ENCODE measurements at regions not wholly inside any gene's neighbourhood (a gene's known extent, or its start where the extent isn't known, plus 50 kb on each side); places are given as distances from the start of the nearest gene placed in this dataset.

DNA sequence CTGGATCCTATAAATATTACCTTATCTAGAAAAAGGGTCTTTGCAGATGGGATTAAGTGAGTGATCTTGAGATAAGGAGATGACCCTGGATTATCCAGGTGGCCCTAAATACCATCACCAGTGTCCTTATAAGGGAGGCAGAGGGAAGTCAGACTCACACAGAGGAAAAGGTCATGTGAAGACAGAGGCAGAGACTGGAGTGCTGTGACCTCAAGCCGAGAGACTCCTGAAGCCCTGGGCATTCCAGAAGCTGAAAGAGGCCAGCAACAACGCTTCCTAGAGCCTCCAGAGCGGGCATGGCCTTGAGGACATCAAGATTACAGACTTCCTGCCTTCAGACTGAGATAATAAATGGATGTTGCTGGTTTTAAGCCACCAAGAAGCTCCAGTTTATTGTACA, 118.8 kb downstream of the ATPSCKMT start:
- no peak overlapping the region for H3K4me3 ChIP-seq (ENCODE audit: extremely low read depth, insufficient read depth, low read length, poor library complexity, severe bottlenecking)
- 65 to 82% methylated on average over 2 to 3 of the region's 3 CpGs for WGBS, 2 experiments (ENCODE audit: insufficient coverage in 2 of 2)
- no peak overlapping the region for H3K27ac ChIP-seq (ENCODE audit: low read depth, low read length, severe bottlenecking)
- H3K9me3 ChIP-seq (ENCODE audit: control insufficient read depth, low read length) = no peaks in the 10 kb centered on the region
- H3K36me3 ChIP-seq (ENCODE audit: control insufficient read depth, insufficient read depth, low read length) = no peaks in the 10 kb centered on the region
- H3K4me1 ChIP-seq (ENCODE audit: control insufficient read depth, insufficient read depth, low read length, poor library complexity, severe bottlenecking) = no peaks in the 10 kb centered on the region

DNA sequence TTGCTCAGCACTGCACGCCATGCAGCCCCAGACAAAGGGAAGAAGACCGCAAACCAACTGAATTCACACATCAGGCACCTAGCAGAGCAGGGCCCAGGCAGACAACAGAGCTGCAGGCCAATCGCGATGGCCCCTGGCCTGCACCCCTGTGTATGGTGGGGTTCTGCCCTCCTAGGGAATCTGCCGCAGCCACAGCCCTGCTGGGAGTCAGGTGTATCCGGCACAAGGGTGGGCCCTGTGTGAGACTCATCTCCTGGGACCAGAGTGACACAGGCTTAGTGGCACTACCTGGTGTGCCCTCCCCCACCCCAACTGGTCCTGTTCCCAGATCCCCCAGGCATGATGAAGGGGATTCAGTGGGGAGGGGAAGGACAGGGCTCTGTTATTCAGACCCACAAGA, 122.8 kb downstream of the ATPSCKMT start:
- WGBS, 2 experiments (ENCODE audit: insufficient coverage in 2 of 2) = 92 to 94% methylated on average over 5 to 6 of the region's 6 CpGs
- Histone ChIP-seq H3K27ac (ENCODE audit: low read depth, low read length, severe bottlenecking) (no peak overlapping the region), H3K36me3 (ENCODE audit: control insufficient read depth, insufficient read depth, low read length) (no peaks in the 10 kb centered on the region), H3K9me3 (ENCODE audit: control insufficient read depth, low read length) (no peaks in the 10 kb centered on the region), H3K4me3 (ENCODE audit: extremely low read depth, insufficient read depth, low read length, poor library complexity, severe bottlenecking) (no peak overlapping the region), H3K4me1 (ENCODE audit: control insufficient read depth, insufficient read depth, low read length, poor library complexity, severe bottlenecking) (no peaks in the 10 kb centered on the region)

DNA sequence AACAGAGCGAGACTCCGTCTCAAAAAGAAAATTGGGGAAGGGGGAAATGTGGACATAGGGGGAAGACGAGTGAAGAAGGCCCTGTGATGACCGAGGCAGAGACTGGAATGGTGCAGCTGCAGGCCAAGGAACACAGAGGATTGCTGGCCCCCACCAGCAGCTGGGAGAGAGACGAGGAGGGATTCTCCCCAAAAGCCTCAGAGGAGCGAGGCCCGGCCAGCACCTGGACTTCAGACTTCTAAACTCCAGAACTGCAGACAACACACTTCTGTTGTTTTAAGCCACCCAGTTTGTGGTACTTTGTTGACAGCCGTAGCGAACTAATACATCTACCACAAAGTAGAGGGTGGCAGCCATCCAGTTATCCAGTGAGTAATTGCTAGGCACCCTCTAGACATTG, 124.6 kb downstream of the ATPSCKMT start:
- WGBS, 2 experiments (ENCODE audit: insufficient coverage in 2 of 2) = 87 to 92% methylated on average over 7 to 8 of the region's 9 CpGs
- Histone ChIP-seq H3K27ac (ENCODE audit: low read depth, low read length, severe bottlenecking) (no peak overlapping the region), H3K4me1 (ENCODE audit: control insufficient read depth, insufficient read depth, low read length, poor library complexity, severe bottlenecking) (no peaks in the 10 kb centered on the region), H3K9me3 (ENCODE audit: control insufficient read depth, low read length) (no peaks in the 10 kb centered on the region), H3K4me3 (ENCODE audit: extremely low read depth, insufficient read depth, low read length, poor library complexity, severe bottlenecking) (no peak overlapping the region), H3K36me3 (ENCODE audit: control insufficient read depth, insufficient read depth, low read length) (no peaks in the 10 kb centered on the region)

DNA sequence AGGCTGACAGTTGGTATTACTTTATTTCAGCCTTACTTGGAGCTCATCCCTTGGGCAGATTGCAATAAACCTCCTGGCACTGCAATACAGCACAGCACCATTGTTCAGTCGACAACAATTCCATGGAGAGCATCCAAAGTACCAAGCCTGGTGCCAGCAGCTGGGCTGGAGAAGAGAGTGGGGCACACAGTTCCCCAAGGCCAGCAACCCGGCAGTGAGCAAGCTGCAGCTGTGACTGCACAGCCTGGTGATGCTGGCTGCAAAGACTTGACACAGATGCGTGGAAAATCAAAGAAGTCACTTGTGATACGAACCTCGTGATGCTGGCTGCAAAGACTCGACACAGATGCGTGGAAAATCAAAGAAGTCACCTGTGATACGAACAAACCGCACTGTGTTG, 125.4 kb downstream of the ATPSCKMT start:
- Histone ChIP-seq H3K4me1 (ENCODE audit: control insufficient read depth, insufficient read depth, low read length, poor library complexity, severe bottlenecking) (no peaks in the 10 kb centered on the region), H3K27ac (ENCODE audit: low read depth, low read length, severe bottlenecking) (no peak overlapping the region), H3K36me3 (ENCODE audit: control insufficient read depth, insufficient read depth, low read length) (no peaks in the 10 kb centered on the region), H3K9me3 (ENCODE audit: control insufficient read depth, low read length) (no peaks in the 10 kb centered on the region), H3K4me3 (ENCODE audit: extremely low read depth, insufficient read depth, low read length, poor library complexity, severe bottlenecking) (no peak overlapping the region)
- 92 to 95% methylated on average over 9 of the region's 9 CpGs for WGBS, 2 experiments (ENCODE audit: insufficient coverage in 2 of 2)

DNA sequence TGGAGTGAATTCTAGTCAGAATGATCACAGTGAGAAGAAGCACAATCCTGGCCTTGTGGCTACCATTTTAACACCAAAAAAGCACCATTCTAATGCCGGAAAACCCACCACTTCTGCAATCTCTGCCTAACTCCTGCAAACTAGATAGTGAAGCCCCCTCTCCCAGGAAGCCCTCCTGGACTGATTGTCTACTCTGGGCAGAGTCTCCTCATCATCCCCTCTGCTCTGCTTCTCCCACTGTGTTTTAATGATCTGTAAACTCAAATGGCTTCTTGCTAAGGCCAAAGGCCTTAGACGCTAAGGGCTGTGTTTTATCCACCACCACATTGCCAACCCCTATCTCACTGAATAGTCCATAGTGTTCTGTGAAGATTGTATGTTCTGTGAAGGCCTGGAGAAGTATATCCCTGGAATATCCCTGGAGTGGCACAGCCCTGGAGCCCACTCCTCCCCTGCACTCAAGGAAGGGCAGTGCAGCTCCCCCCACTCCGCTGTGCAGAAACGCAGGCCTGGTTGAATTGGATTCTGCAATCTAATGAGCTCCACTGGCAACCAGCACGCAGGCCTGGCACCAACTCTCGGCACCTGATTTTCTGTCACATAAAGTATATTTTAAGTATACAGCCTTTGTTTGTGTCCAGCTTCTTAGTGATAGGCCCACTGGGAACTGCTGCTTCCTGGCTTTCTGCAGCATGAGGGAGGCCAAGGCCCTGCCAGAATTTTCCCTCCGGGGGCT, 126.3 kb downstream of the ATPSCKMT start:
- WGBS, 2 experiments (ENCODE audit: insufficient coverage in 2 of 2) = 83 to 92% methylated on average over 1 of the region's 7 CpGs
- no peaks in the 10 kb centered on the region for H3K4me1 ChIP-seq (ENCODE audit: control insufficient read depth, insufficient read depth, low read length, poor library complexity, severe bottlenecking)
- H3K9me3 ChIP-seq (ENCODE audit: control insufficient read depth, low read length) = no peaks in the 10 kb centered on the region
- no peak overlapping the region for H3K4me3 ChIP-seq (ENCODE audit: extremely low read depth, insufficient read depth, low read length, poor library complexity, severe bottlenecking)
- H3K36me3 ChIP-seq (ENCODE audit: control insufficient read depth, insufficient read depth, low read length) = no peaks in the 10 kb centered on the region
- H3K27ac ChIP-seq (ENCODE audit: low read depth, low read length, severe bottlenecking) = no peak overlapping the region

DNA sequence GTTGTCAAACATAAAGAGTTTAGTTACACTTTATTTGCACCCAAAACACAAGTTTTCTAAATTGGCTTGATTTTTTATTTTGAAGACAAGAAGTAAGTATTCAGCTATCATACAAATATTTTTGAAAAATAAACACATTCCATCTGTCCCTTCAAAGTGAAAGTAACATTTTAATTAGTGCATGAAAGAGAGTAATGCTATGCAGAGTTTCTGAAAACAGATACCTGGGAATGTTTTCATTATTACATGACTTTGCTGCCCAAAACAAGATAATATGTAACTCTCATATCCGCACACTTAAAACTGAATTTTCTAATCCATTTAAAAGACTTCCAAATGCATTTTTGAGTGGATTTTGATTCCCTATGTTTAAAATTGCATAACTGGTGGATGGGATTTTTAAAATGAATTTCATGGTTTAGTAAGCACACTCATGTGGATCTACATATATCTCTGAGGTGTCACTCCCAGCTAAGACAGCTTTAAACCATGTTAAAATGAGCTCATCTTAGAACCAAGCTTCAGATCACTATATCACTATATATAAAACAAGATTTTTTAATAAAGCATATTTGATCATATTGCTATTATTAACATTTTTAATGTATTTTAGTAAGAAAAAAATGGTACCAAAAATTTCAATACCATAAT, 127.5 kb downstream of the ATPSCKMT start:
- no peaks in the 10 kb centered on the region for H3K9me3 ChIP-seq (ENCODE audit: control insufficient read depth, low read length)
- H3K4me1 ChIP-seq (ENCODE audit: control insufficient read depth, insufficient read depth, low read length, poor library complexity, severe bottlenecking) = no peaks in the 10 kb centered on the region
- no peaks in the 10 kb centered on the region for H3K36me3 ChIP-seq (ENCODE audit: control insufficient read depth, insufficient read depth, low read length)
- no peak overlapping the region for H3K4me3 ChIP-seq (ENCODE audit: extremely low read depth, insufficient read depth, low read length, poor library complexity, severe bottlenecking)
- H3K27ac ChIP-seq (ENCODE audit: low read depth, low read length, severe bottlenecking) = no peak overlapping the region
- no CpG with 5 or more reads among the region's 1 CpG for WGBS, 2 experiments (ENCODE audit: insufficient coverage in 2 of 2)

DNA sequence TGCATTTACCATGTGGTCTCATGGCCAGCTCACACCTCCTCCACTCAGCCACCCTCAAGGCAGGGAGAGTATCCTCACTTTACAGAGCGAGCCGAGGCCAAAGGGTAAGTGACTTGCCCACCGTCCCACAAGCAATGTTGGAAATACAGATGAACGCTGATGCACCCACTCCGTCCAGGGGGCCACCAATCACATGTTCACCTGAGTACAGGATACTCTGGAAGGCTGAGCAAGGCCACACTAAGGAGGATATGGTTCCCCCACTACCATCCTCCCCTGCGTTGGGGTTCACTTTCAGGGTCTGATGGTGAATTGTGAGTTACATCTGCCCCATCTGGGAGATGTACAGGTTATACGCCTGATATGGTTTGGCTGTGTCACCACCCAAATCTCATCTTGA, 128.8 kb downstream of the ATPSCKMT start:
- WGBS, 2 experiments (ENCODE audit: insufficient coverage in 2 of 2) = 90 to 93% methylated on average over 2 to 5 of the region's 7 CpGs
- H3K4me1 ChIP-seq (ENCODE audit: control insufficient read depth, insufficient read depth, low read length, poor library complexity, severe bottlenecking) = no peaks in the 10 kb centered on the region
- H3K27ac ChIP-seq (ENCODE audit: low read depth, low read length, severe bottlenecking) = no peak overlapping the region
- no peak overlapping the region for H3K4me3 ChIP-seq (ENCODE audit: extremely low read depth, insufficient read depth, low read length, poor library complexity, severe bottlenecking)
- no peaks in the 10 kb centered on the region for H3K36me3 ChIP-seq (ENCODE audit: control insufficient read depth, insufficient read depth, low read length)
- no peaks in the 10 kb centered on the region for H3K9me3 ChIP-seq (ENCODE audit: control insufficient read depth, low read length)

DNA sequence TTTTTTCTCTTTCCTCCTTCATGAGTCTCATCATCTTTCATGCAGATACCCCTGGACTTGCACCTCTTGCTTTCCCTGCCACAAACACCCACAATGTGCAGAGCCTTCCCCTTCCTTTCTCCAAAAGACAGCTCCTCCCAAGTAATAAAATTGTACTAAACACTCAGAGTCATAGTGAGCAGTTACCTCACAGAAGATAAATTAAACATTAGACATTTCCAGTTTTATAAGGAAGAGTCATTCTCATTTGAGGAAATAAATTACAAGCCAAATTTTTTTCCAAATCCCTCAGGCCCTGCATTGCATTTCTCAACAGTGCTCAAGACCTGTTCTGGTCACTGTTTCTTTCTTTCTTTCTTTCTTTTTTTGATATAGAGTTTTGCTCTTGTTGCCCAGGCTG, 131.5 kb downstream of the ATPSCKMT start:
- Histone ChIP-seq H3K36me3 (ENCODE audit: control insufficient read depth, insufficient read depth, low read length) (no peaks in the 10 kb centered on the region), H3K27ac (ENCODE audit: low read depth, low read length, severe bottlenecking) (no peak overlapping the region), H3K4me1 (ENCODE audit: control insufficient read depth, insufficient read depth, low read length, poor library complexity, severe bottlenecking) (no peaks in the 10 kb centered on the region), H3K9me3 (ENCODE audit: control insufficient read depth, low read length) (no peaks in the 10 kb centered on the region), H3K4me3 (ENCODE audit: extremely low read depth, insufficient read depth, low read length, poor library complexity, severe bottlenecking) (no peak overlapping the region)

DNA sequence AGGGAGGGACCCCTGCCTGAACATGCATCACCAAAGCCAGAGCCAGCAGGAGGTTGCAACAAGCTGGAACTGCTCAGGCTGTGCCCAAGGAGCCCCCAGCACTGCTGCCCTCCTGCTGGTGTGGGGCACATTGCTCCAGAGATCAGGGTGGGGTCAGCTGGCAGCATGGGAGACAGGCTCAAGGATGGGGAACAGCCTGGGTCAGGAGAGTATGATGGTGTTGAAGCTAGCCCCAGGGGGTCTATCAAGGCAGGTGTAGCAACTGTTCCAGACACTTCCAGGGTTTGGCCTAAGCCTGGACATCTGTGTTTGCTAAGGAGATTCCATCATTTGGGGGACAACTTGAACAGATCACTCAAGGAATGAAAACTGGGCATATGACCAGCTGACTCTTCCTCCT, 133.1 kb downstream of the ATPSCKMT start:
- no peak overlapping the region for H3K4me3 ChIP-seq (ENCODE audit: extremely low read depth, insufficient read depth, low read length, poor library complexity, severe bottlenecking)
- H3K27ac ChIP-seq (ENCODE audit: low read depth, low read length, severe bottlenecking) = no peak overlapping the region
- no peaks in the 10 kb centered on the region for H3K36me3 ChIP-seq (ENCODE audit: control insufficient read depth, insufficient read depth, low read length)
- no peaks in the 10 kb centered on the region for H3K9me3 ChIP-seq (ENCODE audit: control insufficient read depth, low read length)
- no peaks in the 10 kb centered on the region for H3K4me1 ChIP-seq (ENCODE audit: control insufficient read depth, insufficient read depth, low read length, poor library complexity, severe bottlenecking)

DNA sequence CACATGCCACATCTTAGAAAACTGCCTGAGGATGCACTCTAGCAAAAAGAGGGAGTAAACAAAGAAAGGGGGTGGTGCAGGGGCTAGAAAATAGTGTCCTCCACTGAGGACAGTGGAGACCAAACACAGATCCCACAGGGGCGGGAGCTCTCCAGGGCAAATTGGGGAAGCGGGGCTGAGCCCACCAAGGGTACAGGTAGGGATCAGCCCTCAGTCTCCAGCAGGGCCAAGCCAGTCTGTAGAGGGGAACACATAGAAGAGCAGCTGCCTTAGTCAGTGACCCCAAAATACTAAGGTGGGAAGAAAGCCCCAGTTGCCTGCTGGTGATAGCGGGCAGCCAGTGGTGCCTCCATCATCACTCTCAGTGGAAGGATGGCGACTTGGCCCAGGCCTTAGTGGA, 134.0 kb downstream of the ATPSCKMT start:
- Histone ChIP-seq H3K9me3 (ENCODE audit: control insufficient read depth, low read length) (no peaks in the 10 kb centered on the region), H3K4me3 (ENCODE audit: extremely low read depth, insufficient read depth, low read length, poor library complexity, severe bottlenecking) (no peak overlapping the region), H3K27ac (ENCODE audit: low read depth, low read length, severe bottlenecking) (no peak overlapping the region), H3K36me3 (ENCODE audit: control insufficient read depth, insufficient read depth, low read length) (no peaks in the 10 kb centered on the region), H3K4me1 (ENCODE audit: control insufficient read depth, insufficient read depth, low read length, poor library complexity, severe bottlenecking) (no peaks in the 10 kb centered on the region)
- WGBS, 2 experiments (ENCODE audit: insufficient coverage in 2 of 2) = 84 to 87% methylated on average over 2 to 4 of the region's 4 CpGs

DNA sequence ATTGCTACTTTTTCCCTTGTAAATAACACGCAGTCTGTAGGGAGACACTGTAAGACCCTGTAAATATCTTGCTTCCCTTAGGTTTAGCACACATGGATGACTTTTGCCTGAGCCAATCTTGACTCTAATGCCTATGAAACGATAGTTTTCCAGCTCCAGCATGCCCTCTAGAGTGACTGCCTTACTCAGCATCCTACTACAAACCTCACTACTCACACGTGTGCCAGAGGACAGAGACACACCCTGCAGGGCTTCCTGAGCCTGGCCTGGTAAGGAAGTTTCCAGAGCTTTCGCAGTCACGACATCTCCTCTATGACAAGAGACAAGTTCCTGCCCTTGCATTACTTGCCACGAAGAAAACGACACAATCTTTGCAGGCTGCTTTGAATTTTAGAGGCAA, 138.1 kb downstream of the ATPSCKMT start:
- Histone ChIP-seq H3K4me1 (ENCODE audit: control insufficient read depth, insufficient read depth, low read length, poor library complexity, severe bottlenecking) (no peaks in the 10 kb centered on the region), H3K4me3 (ENCODE audit: extremely low read depth, insufficient read depth, low read length, poor library complexity, severe bottlenecking) (no peak overlapping the region)
- 61 to 65% methylated on average over 7 of the region's 7 CpGs for WGBS, 2 experiments (ENCODE audit: insufficient coverage in 2 of 2)

More for the DNA sequence above, 138.1 kb downstream of the ATPSCKMT start:
- no peaks in the 10 kb centered on the region for H3K9me3 ChIP-seq (ENCODE audit: control insufficient read depth, low read length)
- no peak overlapping the region for H3K27ac ChIP-seq (ENCODE audit: low read depth, low read length, severe bottlenecking)
- H3K36me3 ChIP-seq (ENCODE audit: control insufficient read depth, insufficient read depth, low read length) = no peaks in the 10 kb centered on the region

All from mesodermal cell (in vitro differentiated cells).